Neural cell (in vitro differentiated cells): ENCODE measurements at regions not wholly inside any gene's neighbourhood (a gene's known extent, or its start where the extent isn't known, plus 50 kb on each side); places are given as distances from the start of the nearest gene placed in this dataset.

Experiments
- EP300 ChIP-seq: fragments of 450-650 bp; conservative IDR thresholded peaks from 2 replicates; pipeline ENCODE4 v1.6.1; 2014; ENCODE audit warnings: antibody characterized with exemption, mild to moderate bottlenecking, moderate library complexity; ENCODE audit not compliant: poor library complexity, severe bottlenecking
- EZH2 ChIP-seq: fragments of 200-600, 300-800 bp; shearing (Covaris generic), sonication (generic); IDR thresholded peaks from 2 replicates; pipeline ENCODE4 v1.6.1; 2014; ENCODE audit warnings: antibody characterized with exemption, low read length, borderline replicate concordance, mild to moderate bottlenecking; ENCODE audit not compliant: insufficient read depth, poor library complexity, severe bottlenecking
- MXI1 ChIP-seq: fragments of 450-650 bp; conservative IDR thresholded peaks from 2 replicates; pipeline ENCODE4 v1.6.1; 2014; ENCODE audit warnings: antibody characterized with exemption, mild to moderate bottlenecking; ENCODE audit not compliant: poor library complexity, severe bottlenecking
- POLR2AphosphoS5 ChIP-seq: IDR thresholded peaks from 2 replicates; pipeline ENCODE4 v1.6.1; 2012
- RAD21 ChIP-seq: fragments of 450-650 bp; conservative IDR thresholded peaks from 2 replicates; pipeline ENCODE4 v1.6.1; 2014; ENCODE audit warnings: antibody characterized with exemption, mild to moderate bottlenecking, moderate library complexity
- SMC3 ChIP-seq: fragments of 450-650 bp; conservative IDR thresholded peaks from 2 replicates; pipeline ENCODE4 v1.6.1; 2014; ENCODE audit warnings: antibody characterized with exemption, mild to moderate bottlenecking, moderate library complexity; ENCODE audit not compliant: poor library complexity
- TAF1 ChIP-seq: IDR thresholded peaks from 2 replicates; pipeline ENCODE4 v1.6.1; 2012; ENCODE audit warnings: low read depth
- TF ChIP-seq, protein P1 (sequence below): IDR thresholded peaks from 2 replicates; pipeline ENCODE4 v1.6.1; 2012; ENCODE audit warnings: borderline replicate concordance
- TF ChIP-seq, protein P2 (sequence below): fragments of 450-650 bp; IDR thresholded peaks from 2 replicates; pipeline ENCODE4 v1.5.1; 2014; ENCODE audit warnings: antibody characterized with exemption, mild to moderate bottlenecking, moderate library complexity; ENCODE audit not compliant: poor library complexity, severe bottlenecking

DNA sequence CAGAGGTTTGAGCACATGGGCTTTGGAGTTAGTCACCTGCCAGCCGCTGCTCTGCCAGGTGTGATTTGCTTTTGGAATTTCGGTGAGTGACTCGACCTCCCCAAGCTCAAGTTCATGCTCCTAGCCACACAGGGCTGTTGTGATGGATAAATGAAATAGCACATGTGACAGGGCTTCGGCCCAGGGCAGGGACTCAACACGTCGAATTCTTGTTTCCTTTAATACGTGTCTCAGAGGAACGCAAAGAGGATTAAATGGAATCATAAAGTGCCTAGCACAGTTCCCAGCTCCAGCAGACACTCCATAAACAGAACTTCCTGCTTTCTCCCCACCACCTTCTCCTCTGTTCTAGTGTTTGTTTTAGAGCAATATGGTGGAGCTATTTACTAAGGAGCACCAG, 88.3 kb upstream of the CHST15 start:
- TF ChIP-seq, protein P1, sequence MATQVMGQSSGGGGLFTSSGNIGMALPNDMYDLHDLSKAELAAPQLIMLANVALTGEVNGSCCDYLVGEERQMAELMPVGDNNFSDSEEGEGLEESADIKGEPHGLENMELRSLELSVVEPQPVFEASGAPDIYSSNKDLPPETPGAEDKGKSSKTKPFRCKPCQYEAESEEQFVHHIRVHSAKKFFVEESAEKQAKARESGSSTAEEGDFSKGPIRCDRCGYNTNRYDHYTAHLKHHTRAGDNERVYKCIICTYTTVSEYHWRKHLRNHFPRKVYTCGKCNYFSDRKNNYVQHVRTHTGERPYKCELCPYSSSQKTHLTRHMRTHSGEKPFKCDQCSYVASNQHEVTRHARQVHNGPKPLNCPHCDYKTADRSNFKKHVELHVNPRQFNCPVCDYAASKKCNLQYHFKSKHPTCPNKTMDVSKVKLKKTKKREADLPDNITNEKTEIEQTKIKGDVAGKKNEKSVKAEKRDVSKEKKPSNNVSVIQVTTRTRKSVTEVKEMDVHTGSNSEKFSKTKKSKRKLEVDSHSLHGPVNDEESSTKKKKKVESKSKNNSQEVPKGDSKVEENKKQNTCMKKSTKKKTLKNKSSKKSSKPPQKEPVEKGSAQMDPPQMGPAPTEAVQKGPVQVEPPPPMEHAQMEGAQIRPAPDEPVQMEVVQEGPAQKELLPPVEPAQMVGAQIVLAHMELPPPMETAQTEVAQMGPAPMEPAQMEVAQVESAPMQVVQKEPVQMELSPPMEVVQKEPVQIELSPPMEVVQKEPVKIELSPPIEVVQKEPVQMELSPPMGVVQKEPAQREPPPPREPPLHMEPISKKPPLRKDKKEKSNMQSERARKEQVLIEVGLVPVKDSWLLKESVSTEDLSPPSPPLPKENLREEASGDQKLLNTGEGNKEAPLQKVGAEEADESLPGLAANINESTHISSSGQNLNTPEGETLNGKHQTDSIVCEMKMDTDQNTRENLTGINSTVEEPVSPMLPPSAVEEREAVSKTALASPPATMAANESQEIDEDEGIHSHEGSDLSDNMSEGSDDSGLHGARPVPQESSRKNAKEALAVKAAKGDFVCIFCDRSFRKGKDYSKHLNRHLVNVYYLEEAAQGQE = no peak
- TF ChIP-seq POLR2AphosphoS5 (no peak), SMC3 (no peak), RAD21 (no peak), TAF1 (no peak), EP300 (no peak), EZH2 (no peak), MXI1 (no peak)
- TF ChIP-seq, protein P2, sequence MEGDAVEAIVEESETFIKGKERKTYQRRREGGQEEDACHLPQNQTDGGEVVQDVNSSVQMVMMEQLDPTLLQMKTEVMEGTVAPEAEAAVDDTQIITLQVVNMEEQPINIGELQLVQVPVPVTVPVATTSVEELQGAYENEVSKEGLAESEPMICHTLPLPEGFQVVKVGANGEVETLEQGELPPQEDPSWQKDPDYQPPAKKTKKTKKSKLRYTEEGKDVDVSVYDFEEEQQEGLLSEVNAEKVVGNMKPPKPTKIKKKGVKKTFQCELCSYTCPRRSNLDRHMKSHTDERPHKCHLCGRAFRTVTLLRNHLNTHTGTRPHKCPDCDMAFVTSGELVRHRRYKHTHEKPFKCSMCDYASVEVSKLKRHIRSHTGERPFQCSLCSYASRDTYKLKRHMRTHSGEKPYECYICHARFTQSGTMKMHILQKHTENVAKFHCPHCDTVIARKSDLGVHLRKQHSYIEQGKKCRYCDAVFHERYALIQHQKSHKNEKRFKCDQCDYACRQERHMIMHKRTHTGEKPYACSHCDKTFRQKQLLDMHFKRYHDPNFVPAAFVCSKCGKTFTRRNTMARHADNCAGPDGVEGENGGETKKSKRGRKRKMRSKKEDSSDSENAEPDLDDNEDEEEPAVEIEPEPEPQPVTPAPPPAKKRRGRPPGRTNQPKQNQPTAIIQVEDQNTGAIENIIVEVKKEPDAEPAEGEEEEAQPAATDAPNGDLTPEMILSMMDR = no peak
